NT2/D1 (cell line): ENCODE measurements at regions not wholly inside any gene's neighbourhood (a gene's known extent, or its start where the extent isn't known, plus 50 kb on each side); places are given as distances from the start of the nearest gene placed in this dataset.
"Not testable (repeated sequence)": the region's sequence is repeated elsewhere in the genome, so short reads cannot be mapped to it uniquely, and the experiment has no call there.

Source experiments
- DNase-seq: peaks from one replicate; pipeline ENCODE4 v3.0.0-alpha.2; 2011; ENCODE audit warnings: low read depth, low spot score
- H3K27me3 ChIP-seq: 2 replicates; pipeline ENCODE4 v1.6.0; 2011; ENCODE audit warnings: mild to moderate bottlenecking; ENCODE audit not compliant: insufficient read length, insufficient read depth
- H3K36me3 ChIP-seq: 2 replicates; pipeline ENCODE4 v1.6.1; 2011; ENCODE audit warnings: mild to moderate bottlenecking, low read length, mixed read lengths; ENCODE audit not compliant: insufficient read depth, insufficient read length
- H3K4me1 ChIP-seq: 2 replicates; pipeline ENCODE4 v1.5.1; 2011; ENCODE audit not compliant: insufficient read depth, insufficient read length
- H3K4me3 ChIP-seq: 2 replicates; pipeline ENCODE4 v1.5.1; 2011; ENCODE audit warnings: low read depth; ENCODE audit not compliant: insufficient read length
- H3K9ac ChIP-seq: 2 replicates; pipeline ENCODE4 v1.6.0; 2011; ENCODE audit warnings: low read depth; ENCODE audit not compliant: insufficient read length
- H3K9me3 ChIP-seq: 2 replicates; pipeline ENCODE4 v1.5.1; 2011; ENCODE audit warnings: mild to moderate bottlenecking, low read length; ENCODE audit not compliant: insufficient read depth
- SUZ12 ChIP-seq: IDR thresholded peaks from 2 replicates; pipeline ENCODE4 v1.6.1; 2011; ENCODE audit not compliant: insufficient read length, insufficient read depth; ENCODE audit errors: extremely low read depth
- YY1 ChIP-seq: IDR thresholded peaks from 2 replicates; pipeline ENCODE4 v1.6.1; 2011; ENCODE audit not compliant: insufficient read length, insufficient read depth
- ZNF274 ChIP-seq: IDR thresholded peaks from 2 replicates; pipeline ENCODE4 v1.6.1; 2011; ENCODE audit warnings: mild to moderate bottlenecking, low read depth, low read length

DNA sequence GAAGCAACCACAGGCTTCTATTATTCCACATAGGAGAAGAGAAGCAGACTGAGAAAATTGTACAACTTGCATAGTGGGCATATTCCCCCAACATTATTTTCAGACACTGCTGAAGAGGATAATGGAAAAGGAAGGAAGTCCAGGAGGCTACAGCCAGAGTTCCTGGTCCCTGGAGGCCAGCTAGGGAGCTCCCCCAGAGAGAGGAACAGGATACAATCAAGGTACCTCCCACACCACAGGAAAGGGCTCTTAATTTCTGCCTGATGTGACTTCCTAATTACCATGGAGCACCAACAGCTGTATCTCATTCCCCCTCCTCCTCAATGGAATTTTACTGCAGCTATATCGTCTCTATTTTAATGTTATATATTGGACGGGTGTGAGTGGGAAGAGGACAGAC, 594.3 kb upstream of the NRSN1 start:
- no peak overlapping the region for H3K9ac ChIP-seq
- no peak overlapping the region for H3K4me3 ChIP-seq
- no peaks in the 10 kb centered on the region for H3K36me3 ChIP-seq
- TF ChIP-seq SUZ12 = no peak
- TF ChIP-seq ZNF274 = no peak
- TF ChIP-seq YY1 = no peak
- H3K27me3 ChIP-seq = no peaks in the 10 kb centered on the region
- H3K9me3 ChIP-seq = no peaks in the 10 kb centered on the region
- no peaks in the 10 kb centered on the region for H3K4me1 ChIP-seq
- no peak for DNase-seq

DNA sequence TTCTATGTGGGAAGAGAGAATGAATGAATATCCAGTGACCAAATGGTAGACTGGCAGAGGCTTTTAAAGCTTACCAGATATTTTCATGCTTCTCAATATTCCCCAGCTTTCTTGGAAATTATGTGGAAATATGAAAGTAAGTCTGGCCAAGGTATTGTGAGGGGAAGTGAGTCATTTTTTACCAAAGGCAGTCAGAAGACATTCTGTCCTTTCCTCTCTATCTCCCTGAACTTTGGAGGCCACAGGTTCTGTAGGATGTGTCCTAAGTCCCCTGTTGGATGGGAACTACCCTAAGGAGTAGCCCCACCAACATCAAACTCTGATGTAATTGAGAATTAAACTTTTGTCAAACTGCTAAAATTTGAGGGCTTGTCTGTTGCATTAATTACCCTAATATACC, 593.8 kb upstream of the NRSN1 start:
- DNase-seq = no peak
- Histone ChIP-seq H3K4me3 (no peak overlapping the region), H3K9me3 (no peaks in the 10 kb centered on the region), H3K9ac (no peak overlapping the region), H3K27me3 (no peaks in the 10 kb centered on the region), H3K36me3 (no peaks in the 10 kb centered on the region), H3K4me1 (no peaks in the 10 kb centered on the region)
- TF ChIP-seq ZNF274 (no peak), SUZ12 (no peak), YY1 (no peak)

DNA sequence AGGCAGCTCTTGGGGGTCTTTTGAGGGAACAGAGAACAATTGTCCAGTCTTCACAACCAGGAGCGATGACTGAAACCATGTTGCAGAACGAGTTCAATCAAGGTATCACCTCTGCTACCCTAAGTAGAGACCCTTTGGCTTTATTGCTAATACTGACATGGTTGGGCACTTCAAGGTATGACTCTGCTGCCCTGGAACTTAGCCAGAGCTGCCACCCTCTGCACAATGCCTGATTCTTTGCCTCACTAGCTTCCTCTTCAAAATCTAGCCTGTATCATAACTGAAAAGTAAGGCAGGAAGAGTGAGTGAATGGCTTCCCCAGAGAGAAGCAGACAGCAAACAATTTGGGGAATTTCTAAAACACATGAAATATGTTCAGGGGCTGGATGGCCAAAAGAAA, 592.7 kb upstream of the NRSN1 start:
- no peak overlapping the region for H3K9ac ChIP-seq
- no peaks in the 10 kb centered on the region for H3K4me1 ChIP-seq
- TF ChIP-seq SUZ12 (no peak), ZNF274 (no peak), YY1 (no peak)
- no peaks in the 10 kb centered on the region for H3K36me3 ChIP-seq
- H3K9me3 ChIP-seq = no peaks in the 10 kb centered on the region
- H3K27me3 ChIP-seq = no peaks in the 10 kb centered on the region
- H3K4me3 ChIP-seq = no peak overlapping the region
- no peak for DNase-seq

DNA sequence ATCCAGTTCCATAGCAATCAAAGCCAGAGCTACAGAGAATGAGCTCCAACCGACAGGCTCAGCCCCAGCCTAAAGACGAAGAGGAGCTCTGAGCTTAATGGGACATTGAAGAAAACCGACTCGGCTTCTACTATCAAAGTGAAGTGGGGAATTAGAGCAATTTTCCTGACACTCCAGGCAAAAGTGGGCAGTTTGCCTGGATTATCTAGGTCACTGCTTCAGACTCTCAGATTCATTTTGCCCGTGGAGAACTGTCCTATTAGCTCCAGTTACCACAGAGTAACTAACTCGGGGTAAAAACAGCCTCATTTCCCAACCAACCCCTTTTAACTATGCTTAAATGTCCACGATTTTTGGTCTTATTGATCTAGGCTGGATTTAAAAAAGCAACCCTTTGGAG, 592.1 kb upstream of the NRSN1 start:
- Histone ChIP-seq H3K9me3 (no peaks in the 10 kb centered on the region), H3K27me3 (no peaks in the 10 kb centered on the region), H3K9ac (no peak overlapping the region), H3K36me3 (no peaks in the 10 kb centered on the region), H3K4me3 (no peak overlapping the region), H3K4me1 (no peaks in the 10 kb centered on the region)
- TF ChIP-seq YY1 (no peak), SUZ12 (no peak), ZNF274 (no peak)
- DNase-seq = no peak

GRCh38 chr6:23534351-23534750, 591.7 kb upstream of the NRSN1 start:
- Histone ChIP-seq H3K4me3 (no peak overlapping the region), H3K9ac (no peak overlapping the region), H3K9me3 (no peaks in the 10 kb centered on the region), H3K4me1 (no peaks in the 10 kb centered on the region), H3K36me3 (no peaks in the 10 kb centered on the region), H3K27me3 (no peaks in the 10 kb centered on the region)
- TF ChIP-seq ZNF274 (no peak), SUZ12 (no peak), YY1 (no peak)
- DNase-seq = no peak

DNA sequence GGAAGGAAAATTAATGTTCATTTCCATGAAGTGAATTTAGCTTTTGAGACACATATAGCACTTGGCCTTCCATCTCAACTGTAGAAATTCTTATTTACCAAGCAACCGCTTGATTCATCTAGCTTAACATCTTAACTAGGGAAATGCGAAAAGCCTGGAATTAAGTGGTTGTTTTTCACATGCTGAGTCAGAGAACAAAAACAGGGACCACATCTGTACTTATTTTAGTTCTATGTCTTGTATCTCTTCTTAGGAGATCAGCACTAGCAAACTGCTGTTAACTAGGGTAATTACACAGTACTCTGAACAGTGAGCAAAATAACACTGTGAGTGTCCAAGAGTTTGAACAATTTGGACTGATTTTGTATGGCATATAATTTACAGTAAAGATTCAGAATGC, 590.9 kb upstream of the NRSN1 start:
- no peak for DNase-seq
- no peak overlapping the region for H3K9ac ChIP-seq
- H3K27me3 ChIP-seq = no peaks in the 10 kb centered on the region
- H3K4me1 ChIP-seq = no peaks in the 10 kb centered on the region
- no peak for TF ChIP-seq YY1
- no peak for TF ChIP-seq SUZ12
- no peak for TF ChIP-seq ZNF274
- no peaks in the 10 kb centered on the region for H3K9me3 ChIP-seq
- no peaks in the 10 kb centered on the region for H3K36me3 ChIP-seq
- H3K4me3 ChIP-seq = no peak overlapping the region

DNA sequence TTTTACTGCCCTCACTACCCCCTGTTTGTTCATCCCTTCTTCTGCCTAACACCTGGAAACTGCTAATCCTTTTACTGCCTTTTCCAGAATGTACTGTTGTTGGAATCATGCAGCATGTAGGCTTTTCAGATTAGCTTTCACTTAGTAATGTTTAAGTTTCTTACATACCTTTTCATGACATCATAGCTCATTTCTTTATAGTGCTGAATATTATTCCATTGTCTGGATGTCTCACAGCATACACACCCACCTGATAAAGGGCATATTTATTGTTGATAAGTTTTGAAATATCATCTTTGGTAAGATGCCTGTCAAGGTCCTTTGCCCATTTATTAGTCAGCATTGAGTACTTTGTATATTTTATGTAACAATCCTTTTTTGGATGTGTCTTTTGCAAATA, 588.2 kb upstream of the NRSN1 start:
- no peaks in the 10 kb centered on the region for H3K36me3 ChIP-seq
- H3K9ac ChIP-seq = no peak overlapping the region
- no peaks in the 10 kb centered on the region for H3K9me3 ChIP-seq
- no peak for TF ChIP-seq YY1
- TF ChIP-seq ZNF274 = no peak
- no peak for TF ChIP-seq SUZ12
- no peak overlapping the region for H3K4me3 ChIP-seq
- no peak for DNase-seq
- H3K27me3 ChIP-seq = no peaks in the 10 kb centered on the region
- H3K4me1 ChIP-seq = no peaks in the 10 kb centered on the region

DNA sequence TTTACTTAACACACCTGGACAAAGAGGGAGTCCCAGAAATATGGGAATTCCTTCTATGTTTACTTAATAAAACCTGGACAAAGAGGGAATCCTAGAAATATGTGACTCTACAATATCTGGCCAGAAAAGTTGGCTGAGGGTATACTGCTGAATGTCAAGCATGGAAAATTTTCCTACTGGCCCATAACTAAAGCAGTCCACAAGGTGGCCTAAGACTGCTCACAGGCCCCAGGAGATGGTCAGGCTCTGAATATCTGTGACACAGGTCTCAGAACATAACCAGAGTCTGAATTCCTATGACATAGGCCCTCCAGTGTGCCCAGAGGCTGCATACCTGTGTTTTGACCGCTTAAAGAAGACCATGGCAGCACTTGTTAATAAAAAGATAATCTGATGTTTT, 578.2 kb upstream of the NRSN1 start:
- no peaks in the 10 kb centered on the region for H3K36me3 ChIP-seq
- H3K4me1 ChIP-seq = no peaks in the 10 kb centered on the region
- DNase-seq = no peak
- no peaks in the 10 kb centered on the region for H3K9me3 ChIP-seq
- TF ChIP-seq ZNF274 = no peak
- TF ChIP-seq SUZ12 = no peak
- TF ChIP-seq YY1 = no peak
- H3K27me3 ChIP-seq = no peaks in the 10 kb centered on the region
- H3K9ac ChIP-seq = no peak overlapping the region
- no peak overlapping the region for H3K4me3 ChIP-seq

- H3K4me1 ChIP-seq, H3K9ac ChIP-seq: not testable (repeated sequence)
Observed at GRCh38 chr6:23554953-23555352, 571.1 kb upstream of the NRSN1 start.

More at GRCh38 chr6:23554953-23555352, 571.1 kb upstream of the NRSN1 start:
- H3K27me3 ChIP-seq, H3K9me3 ChIP-seq, DNase-seq, H3K36me3 ChIP-seq, H3K4me3 ChIP-seq: not testable (repeated sequence)
